ENCODE measurements at regions not wholly inside any gene's neighbourhood (a gene's known extent, or its start where the extent isn't known, plus 50 kb on each side); places are given as distances from the start of the nearest gene placed in this dataset.

GRCh38 chr1:55969322-55969721, 610.0 kb downstream of the PLPP3 start:
- TF ChIP-seq CTCF (IDR thresholded peaks at IDR 0.05) (no peak), POLR2A (IDR thresholded peaks at IDR 0.05) (no peak), POLR2AphosphoS5 (IDR thresholded peaks at IDR 0.05) (no peak)

All from prostate gland (tissue), 2 donors.